A549 (cell line): ENCODE measurements at regions not wholly inside any gene's neighbourhood (a gene's known extent, or its start where the extent isn't known, plus 50 kb on each side); places are given as distances from the start of the nearest gene placed in this dataset.

ENCODE experiments used
- ATAC-seq, 2 experiments: fragments of 200-7000 bp in 1 of 2; fragments of >200 bp in 1 of 2; cut with Nextera tagmentation in 1 of 2; cut with Tn5 transposase in 1 of 2; 3 replicates each; pipeline versions ENCODE4 v1.8.0 to v1.9.1; 2018 to 2020; ENCODE audit warnings: mild to moderate bottlenecking in 1 of 2, moderate library complexity in 1 of 2
- CTCF ChIA-PET: fragments of 300-600 bp; sonication (Branson Sonifier 250); formaldehyde crosslinking; extraction: SDS; loops from one replicate; lab custom pipeline; 2021; ENCODE audit warnings: antibody characterized with exemption, inconsistent platforms; lab: Yijun Ruan, JAX
- POLR2A ChIA-PET: fragments of 350-600 bp; formaldehyde crosslinking; extraction: SDS; loops from one replicate; lab custom pipeline; 2021; ENCODE audit warnings: antibody characterized with exemption, inconsistent platforms; lab: Yijun Ruan, JAX
- DNase-seq, 2 experiments: peaks; one replicate each; pipeline versions ENCODE4 v3.0.0 to v3.0.0-alpha.2; 2011 to 2016; ENCODE audit warnings: low read depth in 1 of 2, low spot score in 1 of 2
- FAIRE-seq: peaks from 2 replicates; lab custom pipeline; 2011; peaks lifted over from hg19 to GRCh38; lab: Jason Lieb, UNC
- H3K27ac ChIP-seq, 2 experiments: fragments of >200 bp; sonication (Bioruptor Twin); formaldehyde crosslinking; 3 replicates each; pipeline ENCODE4 v1.5.1; 2016 to 2017
- H3K4me1 ChIP-seq: fragments of >200 bp; sonication (Bioruptor Twin); formaldehyde crosslinking; 3 replicates; pipeline ENCODE4 v1.6.1; 2016
- H3K4me2 ChIP-seq: fragments of >200 bp; sonication (Bioruptor Twin); formaldehyde crosslinking; 3 replicates; pipeline ENCODE4 v1.6.1; 2016
- H3K4me3 ChIP-seq: fragments of >200 bp; sonication (Bioruptor Twin); formaldehyde crosslinking; 3 replicates; pipeline ENCODE4 v1.5.1; 2016
- H3K9me3 ChIP-seq: fragments of >200 bp; sonication (Bioruptor Twin); formaldehyde crosslinking; 3 replicates; pipeline ENCODE4 v1.6.1; 2016
- BCL3 ChIP-seq: fragments of >200 bp; sonication (Bioruptor Twin); formaldehyde crosslinking; IDR thresholded peaks from 3 replicates; pipeline ENCODE4 v1.6.1; 2016
- FOSL2 ChIP-seq, 2 experiments: fragments of 450-650 bp in 1 of 2; fragments of >200 bp in 1 of 2; sonication (Bioruptor Twin) in 1 of 2; formaldehyde crosslinking; IDR thresholded peaks; 2 replicates each; pipeline versions ENCODE4 v1.5.0 to v1.6.1; 2016 to 2020; ENCODE audit warnings: mild to moderate bottlenecking in 1 of 2, moderate library complexity in 1 of 2
- GATA3 ChIP-seq: IDR thresholded peaks from 2 replicates; pipeline ENCODE4 v1.6.1; 2012; ENCODE audit warnings: borderline replicate concordance
- HES2 ChIP-seq: fragments of >200 bp; sonication (Bioruptor Twin); formaldehyde crosslinking; IDR thresholded peaks from 2 replicates; pipeline ENCODE4 v1.6.1; 2016
- HOXB13 ChIP-seq: fragments of 250-450 bp; sonication (Bioruptor Pico); IDR thresholded peaks from 2 replicates; pipeline ENCODE4 v1.5.0; 2020; ENCODE audit warnings: low read depth, mild to moderate bottlenecking, moderate library complexity
- KDM1A ChIP-seq: fragments of 200-600 bp; sonication (generic); IDR thresholded peaks from 2 replicates; pipeline ENCODE4 v1.6.1; 2016; ENCODE audit warnings: low read depth, mild to moderate bottlenecking
- MAFK ChIP-seq: fragments of 450-650 bp; IDR thresholded peaks from 2 replicates; pipeline ENCODE4 v1.6.1; 2014; ENCODE audit not compliant: partially characterized antibody
- MAX ChIP-seq: IDR thresholded peaks from 2 replicates; pipeline ENCODE4 v1.6.1; 2012
- MAZ ChIP-seq: fragments of 150-350 bp; IDR thresholded peaks from 2 replicates; pipeline ENCODE4 v1.6.1; 2014; ENCODE audit warnings: antibody characterized with exemption, low read depth, low read length, borderline replicate concordance
- MYC ChIP-seq: IDR thresholded peaks from 2 replicates; pipeline ENCODE4 v1.6.1; 2012; ENCODE audit warnings: mild to moderate bottlenecking, inconsistent platforms, low read length, improper control_type of control experiment, borderline replicate concordance
- PHF8 ChIP-seq: fragments of 200-600 bp; sonication (generic); IDR thresholded peaks from 2 replicates; pipeline ENCODE4 v1.6.1; 2016; ENCODE audit warnings: low read depth, mild to moderate bottlenecking, antibody characterized with exemption, moderate library complexity, borderline replicate concordance
- RCOR1 ChIP-seq: fragments of 150-350 bp; IDR thresholded peaks from 2 replicates; pipeline ENCODE4 v1.6.1; 2014; ENCODE audit warnings: antibody characterized with exemption, low read length, low read depth
- RNF2 ChIP-seq: fragments of 200-600 bp; sonication (generic); IDR thresholded peaks from 2 replicates; pipeline ENCODE4 v1.6.1; 2016; ENCODE audit warnings: low read depth, mild to moderate bottlenecking, antibody characterized with exemption, moderate library complexity, borderline replicate concordance
- SMC3 ChIP-seq: fragments of >200 bp; sonication (Bioruptor Twin); formaldehyde crosslinking; IDR thresholded peaks from 3 replicates; pipeline ENCODE4 v1.6.1; 2018; ENCODE audit warnings: inconsistent platforms
- TP53 ChIP-seq: fragments of 250-450 bp; sonication (Bioruptor Pico); IDR thresholded peaks from 2 replicates; pipeline ENCODE4 v1.5.0; 2021; ENCODE audit warnings: mild to moderate bottlenecking, moderate library complexity
- ZC3H11A ChIP-seq: fragments of 450-650 bp; IDR thresholded peaks from 2 replicates; pipeline ENCODE4 v1.6.1; 2014; ENCODE audit warnings: antibody characterized with exemption, mild to moderate bottlenecking
- ZSCAN20 ChIP-seq: fragments of 250-450 bp; sonication (Bioruptor Pico); IDR thresholded peaks from 2 replicates; pipeline ENCODE4 v1.8.0; 2022; ENCODE audit warnings: mild to moderate bottlenecking, moderate library complexity
- WGBS: methylation state at CpG from one replicate; pipeline ENCODE4 v1.1.6; 2017; ENCODE audit errors: missing lambda C conversion rate; 5-methylcytosine and 5-hydroxymethylcytosine counted together
- TF ChIP-seq, protein P1 (sequence below): IDR thresholded peaks from 2 replicates; pipeline ENCODE4 v1.6.1; 2012; ENCODE audit warnings: low read depth, borderline replicate concordance
- TF ChIP-seq, protein P2 (sequence below): IDR thresholded peaks from 2 replicates; pipeline ENCODE4 v1.6.1; 2012
- TF ChIP-seq, protein P3 (sequence below): fragments of 250-450 bp; sonication (Bioruptor Pico); IDR thresholded peaks from 2 replicates; pipeline ENCODE4 v1.5.0; 2021; ENCODE audit warnings: mild to moderate bottlenecking, moderate library complexity, borderline replicate concordance

- no peak for ATAC-seq
- H3K4me1 ChIP-seq: no peaks in the 10 kb centered on the region
- FAIRE-seq: no peak
- no peak overlapping the region for H3K4me3 ChIP-seq
- ChIA-PET POLR2A (no interaction called here), CTCF (interaction anchor here (1.5 kb wide), 2 partner anchors 9 to 25 kb away, joined by 3 read pairs; no protein-coding TSS in a partner anchor)
- no peak for TF ChIP-seq MAFK
- no peak for TF ChIP-seq TP53 (CRISPR knock-in tag)
- TF ChIP-seq SMC3: no peak
- no peak for TF ChIP-seq MYC
- no peak for TF ChIP-seq BCL3
- no peak for TF ChIP-seq HOXB13 (CRISPR knock-in tag)
- TF ChIP-seq HES2: no peak
- TF ChIP-seq, protein P1, sequence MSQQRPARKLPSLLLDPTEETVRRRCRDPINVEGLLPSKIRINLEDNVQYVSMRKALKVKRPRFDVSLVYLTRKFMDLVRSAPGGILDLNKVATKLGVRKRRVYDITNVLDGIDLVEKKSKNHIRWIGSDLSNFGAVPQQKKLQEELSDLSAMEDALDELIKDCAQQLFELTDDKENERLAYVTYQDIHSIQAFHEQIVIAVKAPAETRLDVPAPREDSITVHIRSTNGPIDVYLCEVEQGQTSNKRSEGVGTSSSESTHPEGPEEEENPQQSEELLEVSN: no peak
- no peak for TF ChIP-seq ZC3H11A
- TF ChIP-seq MAZ: no peak
- TF ChIP-seq RNF2: no peak
- no peak for TF ChIP-seq GATA3
- DNase-seq: no peak
- 52% methylated on average over 4 of the region's 4 CpGs for WGBS
- H3K27ac ChIP-seq: peak overlapping the region in 1 of 2 experiments; percentile 43; a peak in 1 of 6 replicates
- peaks cover 11% of the 10 kb centered on the region for H3K9me3 ChIP-seq
- no peak overlapping the region for H3K4me2 ChIP-seq
These were observed 127.8 kb upstream of the SLC7A14 start for GRCh38 chr3:170713653-170714052.

GRCh38 chr3:170712798-170713197 lies 126.9 kb upstream of the SLC7A14 start:
- FAIRE-seq (no peak), DNase-seq (no peak), ATAC-seq (no peak)
- ChIA-PET CTCF (interaction anchor here (0.6 to 1.5 kb wide), 3 partner anchors 10 to 159 kb away, joined by 3 read pairs; no protein-coding TSS in a partner anchor), POLR2A (no interaction called here)
- Histone ChIP-seq H3K27ac (no peak overlapping the region), H3K4me2 (no peak overlapping the region), H3K4me1 (no peaks in the 10 kb centered on the region), H3K4me3 (no peak overlapping the region), H3K9me3 (peaks cover 11% of the 10 kb centered on the region)
- whole genome bisulfite sequencing: 39% methylated on average over 2 of the region's 2 CpGs
- TF ChIP-seq, protein P2, sequence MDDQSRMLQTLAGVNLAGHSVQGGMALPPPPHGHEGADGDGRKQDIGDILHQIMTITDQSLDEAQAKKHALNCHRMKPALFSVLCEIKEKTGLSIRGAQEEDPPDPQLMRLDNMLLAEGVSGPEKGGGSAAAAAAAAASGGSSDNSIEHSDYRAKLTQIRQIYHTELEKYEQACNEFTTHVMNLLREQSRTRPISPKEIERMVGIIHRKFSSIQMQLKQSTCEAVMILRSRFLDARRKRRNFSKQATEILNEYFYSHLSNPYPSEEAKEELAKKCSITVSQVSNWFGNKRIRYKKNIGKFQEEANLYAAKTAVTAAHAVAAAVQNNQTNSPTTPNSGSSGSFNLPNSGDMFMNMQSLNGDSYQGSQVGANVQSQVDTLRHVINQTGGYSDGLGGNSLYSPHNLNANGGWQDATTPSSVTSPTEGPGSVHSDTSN: no peak
- TF ChIP-seq ZSCAN20 (CRISPR knock-in tag) (no peak), FOSL2 (IDR thresholded peaks at IDR 0.05) (no peak), FOSL2 (CRISPR knock-in tag; IDR thresholded peaks at IDR 0.05) (no peak), KDM1A (no peak), RCOR1 (no peak), MAX (no peak), PHF8 (no peak)
- TF ChIP-seq, protein P3, sequence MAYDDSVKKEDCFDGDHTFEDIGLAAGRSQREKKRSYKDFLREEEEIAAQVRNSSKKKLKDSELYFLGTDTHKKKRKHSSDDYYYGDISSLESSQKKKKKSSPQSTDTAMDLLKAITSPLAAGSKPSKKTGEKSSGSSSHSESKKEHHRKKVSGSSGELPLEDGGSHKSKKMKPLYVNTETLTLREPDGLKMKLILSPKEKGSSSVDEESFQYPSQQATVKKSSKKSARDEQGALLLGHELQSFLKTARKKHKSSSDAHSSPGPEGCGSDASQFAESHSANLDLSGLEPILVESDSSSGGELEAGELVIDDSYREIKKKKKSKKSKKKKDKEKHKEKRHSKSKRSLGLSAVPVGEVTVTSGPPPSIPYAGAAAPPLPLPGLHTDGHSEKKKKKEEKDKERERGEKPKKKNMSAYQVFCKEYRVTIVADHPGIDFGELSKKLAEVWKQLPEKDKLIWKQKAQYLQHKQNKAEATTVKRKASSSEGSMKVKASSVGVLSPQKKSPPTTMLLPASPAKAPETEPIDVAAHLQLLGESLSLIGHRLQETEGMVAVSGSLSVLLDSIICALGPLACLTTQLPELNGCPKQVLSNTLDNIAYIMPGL (CRISPR knock-in tag): no peak
- TF ChIP-seq, protein P1: no peak
